LoVo (cell line): ENCODE measurements at regions not wholly inside any gene's neighbourhood (a gene's known extent, or its start where the extent isn't known, plus 50 kb on each side); places are given as distances from the start of the nearest gene placed in this dataset.
"Not testable (repeated sequence)": the region's sequence is repeated elsewhere in the genome, so short reads cannot be mapped to it uniquely, and the experiment has no call there.

Experiments
- DNase-seq: peaks from one replicate; pipeline ENCODE4 v3.0.0-alpha.2; 2016; ENCODE audit warnings: low spot score

DNA sequence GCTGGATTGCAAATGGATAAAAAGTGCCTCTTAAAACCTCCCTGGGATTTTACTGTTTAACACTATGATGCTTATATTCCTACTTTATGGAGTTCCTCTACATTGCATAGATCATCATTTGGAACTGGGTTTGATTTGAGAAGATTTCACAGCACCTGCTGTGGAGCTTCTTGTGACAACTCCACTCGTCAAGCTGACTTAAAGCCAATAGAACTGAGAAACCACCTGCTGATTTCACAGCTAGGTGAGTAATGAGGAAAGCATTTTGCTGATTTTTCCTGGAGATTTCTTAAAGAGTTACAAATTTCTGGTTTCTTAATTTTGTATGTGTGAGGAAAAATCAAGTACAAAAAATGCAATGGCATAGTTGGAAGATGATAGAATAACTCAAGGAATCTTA lies 739.1 kb upstream of the LRRTM1 start:
- DNase-seq, result no peak

DNA sequence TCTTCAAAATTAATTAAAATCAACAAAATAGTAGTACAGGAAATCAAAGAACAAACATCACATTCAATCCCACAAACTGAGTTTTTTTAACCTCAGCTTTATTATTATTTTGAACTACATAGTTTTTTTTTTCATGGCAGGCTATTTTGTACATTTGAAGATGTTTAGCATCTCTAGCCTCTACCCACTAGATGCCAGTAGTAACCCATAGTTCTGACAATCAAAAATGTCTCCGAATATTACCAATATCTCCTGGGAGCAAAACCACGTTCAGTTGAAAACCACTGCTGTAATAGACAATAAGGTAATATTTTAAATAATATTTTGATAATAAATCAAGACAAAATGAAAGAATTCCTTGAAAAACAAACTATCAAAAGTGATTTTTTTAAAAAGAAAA lies 702.6 kb upstream of the LRRTM1 start:
- no peak for DNase-seq

DNA sequence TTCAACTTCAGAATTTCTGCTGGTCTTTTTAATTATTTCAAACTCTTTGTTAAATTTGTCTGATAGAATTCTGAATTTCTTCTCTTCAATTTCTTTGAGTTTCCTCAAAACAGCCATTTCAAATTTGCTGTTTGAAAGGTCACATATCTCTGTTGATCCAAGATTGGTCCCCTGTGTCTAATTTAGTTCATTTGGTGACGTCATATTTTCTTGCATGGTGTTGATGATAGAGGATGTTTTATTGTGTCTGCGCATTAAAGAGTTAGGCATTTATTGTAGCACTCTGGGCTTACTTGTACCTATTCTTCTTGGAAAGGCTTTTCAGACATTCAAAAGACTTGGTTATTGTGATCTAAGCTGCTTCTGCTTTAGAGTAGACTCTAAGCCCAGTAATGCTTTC lies 698.4 kb upstream of the LRRTM1 start:
- no peak for DNase-seq

DNA sequence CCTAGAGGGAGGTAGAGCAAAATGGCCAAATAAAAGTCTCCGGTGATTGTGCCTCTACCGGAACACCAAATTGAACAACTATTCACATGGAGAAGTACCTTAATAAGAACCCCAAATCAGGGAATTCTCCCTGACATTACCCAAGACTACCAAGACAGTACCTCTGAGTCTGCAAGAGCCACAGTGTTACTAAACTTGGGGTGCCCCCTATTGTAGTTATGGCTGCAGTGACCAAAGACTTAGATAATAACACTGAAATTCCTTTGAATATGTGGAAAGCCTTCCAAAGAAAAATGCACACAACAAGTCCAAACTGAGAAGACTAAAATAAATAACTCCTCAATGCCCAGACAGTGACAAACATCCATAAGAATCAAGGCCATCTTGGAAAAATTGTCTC lies 682.9 kb upstream of the LRRTM1 start:
- DNase-seq, result no peak

DNA sequence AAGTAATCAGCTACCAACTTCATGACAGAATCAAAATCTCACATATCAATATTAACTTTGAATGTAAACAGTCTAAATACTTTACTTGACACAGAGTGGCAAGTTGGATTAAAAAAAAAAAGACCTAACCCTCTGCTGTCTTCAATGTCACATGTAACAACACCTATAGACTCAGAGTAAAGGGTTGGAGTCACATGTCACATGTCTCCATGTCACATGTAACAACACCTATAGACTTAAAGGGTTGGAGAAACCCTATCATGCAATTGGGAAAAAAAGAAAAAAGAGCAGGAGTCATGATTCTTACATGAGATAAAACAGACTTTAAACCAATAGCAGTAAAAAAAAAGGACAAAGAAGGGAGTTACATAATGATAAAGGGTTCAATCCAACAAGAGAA lies 665.3 kb upstream of the LRRTM1 start:
- DNase-seq, result no peak

DNA sequence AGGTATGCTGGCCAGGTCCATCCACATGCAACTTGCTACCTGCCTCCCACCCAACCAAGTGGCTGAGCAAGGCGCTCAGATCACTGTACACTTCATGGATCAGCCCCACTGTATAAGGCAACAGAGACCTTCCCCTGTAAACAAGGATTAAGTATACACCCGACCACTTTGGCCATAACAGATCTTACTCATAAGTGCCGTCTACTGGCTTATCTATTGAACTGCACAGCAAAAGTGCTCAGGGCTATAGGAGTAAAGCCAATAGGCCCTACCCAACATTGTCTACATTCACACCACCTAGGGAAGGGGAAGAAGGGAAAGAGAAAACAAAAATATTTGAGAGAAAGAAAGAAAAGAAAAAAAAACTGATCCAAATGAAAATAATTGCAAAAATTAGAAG lies 663.9 kb upstream of the LRRTM1 start:
- DNase-seq, result no peak

DNA sequence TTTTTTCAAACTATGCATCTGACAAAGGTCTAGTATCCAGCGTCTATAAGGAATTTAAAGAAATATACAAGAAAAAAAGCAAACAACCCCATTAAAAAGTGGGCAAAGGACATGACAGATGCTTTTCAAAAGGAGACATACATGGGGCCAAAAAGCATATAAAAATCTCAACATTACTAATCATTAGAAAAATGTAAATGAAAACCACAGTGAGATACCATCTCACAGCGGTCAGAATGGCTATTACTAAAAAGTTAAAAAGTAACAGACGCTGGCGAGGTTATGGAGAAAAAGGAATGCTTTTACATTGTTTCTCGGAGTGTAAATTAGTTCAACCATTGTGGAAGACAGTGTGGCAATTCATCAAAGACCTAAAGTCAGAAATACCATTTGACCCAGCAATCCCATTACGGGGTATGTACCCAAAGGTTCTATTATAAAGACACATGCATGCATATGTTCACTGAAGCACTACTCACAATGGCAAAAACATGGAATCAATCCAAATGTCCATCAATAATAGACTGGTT lies 643.1 kb upstream of the LRRTM1 start:
- DNase-seq, result no peak

DNA sequence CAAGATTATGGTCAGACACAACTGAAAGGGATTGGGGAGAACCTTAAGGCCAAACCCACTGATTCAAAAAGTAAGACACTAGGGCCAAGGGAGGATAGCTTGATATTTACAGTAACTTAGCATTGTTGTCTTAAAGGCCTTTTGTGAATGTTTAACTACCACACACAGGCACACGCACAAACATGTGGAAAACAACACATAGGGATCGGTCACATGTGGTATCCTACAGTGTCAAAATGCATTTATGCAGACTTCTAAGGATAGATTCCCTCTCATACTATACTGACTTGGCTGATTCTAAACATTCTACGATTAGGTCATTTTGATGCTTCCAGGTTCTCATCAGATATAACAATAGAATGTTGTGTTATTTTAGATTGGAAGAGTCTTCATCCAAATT lies 638.9 kb upstream of the LRRTM1 start:
- DNase-seq, result no peak

DNA sequence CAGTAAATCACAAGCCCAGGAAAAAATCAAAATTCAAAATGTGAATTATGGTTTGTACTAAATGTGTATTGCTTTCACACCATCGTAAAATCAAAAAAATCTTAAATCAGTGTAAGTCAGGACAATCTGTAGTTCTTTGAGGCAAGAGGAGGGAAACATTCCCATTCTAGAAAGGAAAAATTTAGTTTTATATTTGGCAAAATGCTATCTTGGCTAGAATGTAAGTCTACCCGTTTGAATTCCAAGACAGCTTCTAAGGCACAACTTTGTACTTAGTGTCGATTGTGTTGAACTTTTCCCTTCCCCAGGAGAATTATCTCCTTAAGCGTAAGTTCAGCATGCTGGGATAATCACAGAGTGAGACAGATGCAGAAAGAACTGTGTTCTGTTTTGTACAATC lies 638.2 kb upstream of the LRRTM1 start:
- no peak for DNase-seq

DNA sequence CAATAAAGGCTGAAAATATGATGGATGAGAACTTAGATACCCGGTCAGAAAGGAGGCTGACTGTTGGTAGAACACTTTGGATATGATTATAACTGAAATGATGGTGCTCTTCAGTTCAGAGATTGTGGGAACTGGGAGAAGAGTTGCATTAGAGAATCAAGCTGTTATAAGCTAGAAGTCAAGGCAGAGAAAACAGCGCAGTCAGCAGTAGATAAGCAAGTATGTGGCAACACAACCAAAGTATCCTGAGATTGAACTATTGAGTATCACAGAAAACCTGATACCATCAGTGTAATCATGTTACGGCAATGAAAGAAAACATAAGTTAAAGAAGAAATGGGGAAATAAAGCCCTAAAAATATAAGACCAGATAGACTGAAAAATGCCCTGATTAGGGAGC lies 633.9 kb upstream of the LRRTM1 start:
- DNase-seq, result no peak

DNA sequence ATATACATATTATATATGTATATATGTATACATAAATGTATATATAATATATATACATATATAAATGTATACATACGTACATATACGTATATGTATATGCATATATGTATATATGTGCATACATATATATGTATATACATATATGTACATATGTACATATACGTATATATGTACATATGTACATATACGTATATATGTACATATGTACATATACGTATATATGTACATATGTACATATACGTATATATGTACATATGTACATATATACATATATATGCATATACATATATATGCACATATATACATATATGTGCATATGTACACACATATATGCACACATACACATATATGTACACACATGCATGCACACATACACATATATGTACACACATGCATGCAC lies 627.3 kb upstream of the LRRTM1 start:
- DNase-seq, result not testable (repeated sequence)

DNA sequence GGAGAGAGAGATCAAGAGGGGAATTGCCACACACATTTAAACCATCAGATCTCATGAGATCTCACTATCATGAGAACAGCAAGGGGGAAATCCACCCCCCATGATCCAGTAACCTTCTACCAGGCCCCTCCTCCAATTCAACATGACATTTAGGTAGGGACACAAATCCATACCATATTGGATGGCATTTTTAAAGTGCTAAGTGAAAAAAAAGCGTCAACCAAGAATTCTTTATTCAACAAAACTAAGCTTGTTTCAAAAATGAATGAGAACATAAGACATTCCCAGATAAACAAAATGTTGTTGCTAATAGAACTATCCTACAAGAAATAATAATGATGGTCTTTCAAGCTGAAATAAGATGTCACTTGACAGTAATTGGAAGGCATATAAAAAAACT lies 626.2 kb upstream of the LRRTM1 start:
- DNase-seq, result no peak

DNA sequence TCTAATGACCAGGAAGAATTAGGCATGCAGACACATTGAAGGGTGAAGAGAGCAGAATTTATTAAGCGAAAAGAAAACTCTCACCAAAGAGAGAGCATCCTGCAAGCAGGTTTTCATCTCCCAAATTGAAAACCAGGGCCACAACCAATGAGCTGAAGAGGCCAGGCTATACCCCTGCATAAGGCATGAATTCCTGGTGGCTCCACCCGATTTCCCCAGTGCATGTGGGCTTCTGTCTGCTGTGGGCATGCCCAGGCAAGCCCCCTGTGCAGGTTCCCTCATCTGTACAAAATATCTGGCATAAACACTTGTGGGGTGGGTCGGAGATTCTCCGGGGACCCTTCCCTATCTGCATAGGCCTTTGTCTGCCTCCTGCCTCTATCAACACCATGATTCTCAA lies 621.6 kb upstream of the LRRTM1 start:
- no peak for DNase-seq

DNA sequence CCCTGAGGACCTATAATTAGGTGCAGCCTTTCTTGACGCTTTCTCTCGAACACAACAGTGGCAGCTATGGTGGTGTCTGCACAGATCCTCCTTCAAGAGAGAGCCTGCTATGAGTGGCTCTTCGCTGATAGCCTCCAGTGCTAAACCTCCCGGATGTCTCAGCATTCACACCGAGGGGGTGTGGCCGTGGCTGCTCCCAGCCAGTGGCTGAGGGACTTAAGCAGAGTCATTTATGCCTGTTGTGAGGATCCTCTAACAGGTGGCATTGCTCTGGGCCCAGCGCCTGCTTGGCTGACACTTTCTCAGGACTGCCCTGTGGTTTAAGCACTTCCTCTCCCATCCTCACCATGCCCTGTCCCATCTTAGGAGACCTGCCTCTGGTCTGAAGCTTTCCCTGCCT lies 592.0 kb upstream of the LRRTM1 start:
- DNase-seq, result no peak

DNA sequence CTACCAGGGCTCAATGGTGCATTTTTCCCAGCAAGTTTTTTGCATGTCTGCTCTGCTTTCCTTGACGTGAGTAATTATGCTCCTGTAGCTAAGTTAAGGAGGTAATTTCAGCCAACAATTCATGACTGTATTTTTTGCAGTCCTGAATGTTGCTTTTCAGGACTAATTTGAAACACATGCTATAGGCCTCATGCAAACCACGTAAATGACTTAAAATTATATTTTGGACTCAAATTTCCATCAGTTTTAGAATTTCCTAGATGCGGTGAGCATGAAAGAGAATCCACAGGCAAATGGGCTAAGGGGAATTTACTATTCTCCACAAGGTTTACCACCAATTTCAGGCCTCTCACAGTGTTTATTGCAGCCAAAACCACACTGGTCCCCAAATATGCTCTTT lies 589.9 kb upstream of the LRRTM1 start:
- no peak for DNase-seq

DNA sequence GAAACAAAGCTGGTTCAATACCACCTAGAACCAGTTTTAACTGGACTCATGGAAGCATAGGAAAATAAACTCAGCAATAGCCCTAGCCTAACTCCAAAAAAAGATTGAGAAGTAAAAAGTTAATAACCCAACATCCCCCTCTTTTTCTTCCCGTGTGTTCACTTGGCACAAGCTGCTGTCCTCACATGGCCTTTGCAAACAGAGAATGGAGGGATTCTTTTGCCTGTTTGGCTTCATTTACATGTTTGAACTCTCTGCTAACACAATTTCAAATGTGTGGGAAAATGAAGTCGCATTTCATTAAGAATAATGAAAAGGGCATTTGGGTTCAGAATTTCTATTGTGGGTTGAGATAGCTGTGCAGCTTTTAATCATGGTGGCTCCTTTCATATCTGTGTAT lies 589.2 kb upstream of the LRRTM1 start:
- no peak for DNase-seq

DNA sequence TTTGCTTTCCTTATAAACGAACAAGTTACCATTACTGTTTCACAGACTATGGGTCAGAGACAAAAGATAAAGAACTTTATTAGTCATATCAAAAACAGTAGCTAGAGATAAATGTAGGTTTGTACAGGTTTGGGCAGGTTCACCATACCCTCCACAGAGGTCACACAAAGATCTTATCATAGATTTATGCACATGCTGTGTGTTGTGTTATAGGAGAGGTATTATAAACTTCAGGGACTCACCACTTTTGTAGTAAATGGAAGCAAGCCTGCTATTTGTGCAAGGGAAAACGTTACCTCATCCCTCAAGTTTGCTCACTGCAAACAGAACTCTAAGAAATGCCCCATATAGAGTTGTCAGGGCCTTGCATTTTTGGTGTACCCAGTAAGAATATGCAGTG lies 584.5 kb upstream of the LRRTM1 start:
- peak; percentile 30 for DNase-seq

DNA sequence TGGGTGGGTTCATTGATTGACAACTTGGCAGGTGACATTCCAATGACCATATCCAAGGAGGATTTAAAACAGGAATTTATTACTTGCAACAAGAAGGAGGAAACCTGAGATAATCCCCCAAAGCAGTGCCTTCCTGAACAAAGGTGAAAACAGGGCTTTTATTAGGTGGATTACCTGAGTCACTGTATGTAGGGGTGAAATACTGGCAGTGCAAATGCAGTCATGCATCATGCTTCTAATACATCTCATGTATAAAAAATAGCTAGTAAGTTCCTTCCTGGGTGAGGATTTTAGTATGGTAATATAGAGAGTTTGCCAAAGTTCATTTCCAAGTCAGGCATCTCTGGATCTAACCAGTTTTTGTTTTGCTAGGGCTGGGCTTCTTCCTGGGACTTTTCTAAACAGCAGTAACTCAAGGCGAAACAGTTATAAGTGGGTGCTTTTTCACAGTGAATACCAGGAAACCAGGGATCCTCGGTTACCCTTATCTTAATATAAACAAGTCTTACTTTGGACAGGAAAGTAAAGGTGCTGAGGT lies 583.4 kb upstream of the LRRTM1 start:
- peak; percentile 78 for DNase-seq

DNA sequence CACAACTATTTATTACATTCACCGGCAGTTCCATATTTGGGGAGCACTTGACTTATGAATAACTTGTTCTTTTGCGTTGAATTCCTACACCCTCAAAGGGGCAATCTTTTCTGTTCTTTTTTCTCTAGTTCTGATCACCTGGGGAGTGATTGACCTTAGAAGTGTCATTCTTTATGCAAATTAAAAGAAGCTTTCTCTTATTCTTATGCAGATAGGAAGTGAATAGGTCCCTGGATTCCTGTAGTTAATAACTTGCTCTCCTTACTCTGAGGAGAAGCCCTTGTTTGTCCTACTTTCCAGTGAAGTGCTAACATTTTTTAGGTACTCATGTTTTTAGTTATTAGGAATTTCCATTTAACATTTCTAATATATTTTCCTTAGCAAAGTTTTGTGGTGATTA lies 569.8 kb upstream of the LRRTM1 start:
- no peak for DNase-seq

DNA sequence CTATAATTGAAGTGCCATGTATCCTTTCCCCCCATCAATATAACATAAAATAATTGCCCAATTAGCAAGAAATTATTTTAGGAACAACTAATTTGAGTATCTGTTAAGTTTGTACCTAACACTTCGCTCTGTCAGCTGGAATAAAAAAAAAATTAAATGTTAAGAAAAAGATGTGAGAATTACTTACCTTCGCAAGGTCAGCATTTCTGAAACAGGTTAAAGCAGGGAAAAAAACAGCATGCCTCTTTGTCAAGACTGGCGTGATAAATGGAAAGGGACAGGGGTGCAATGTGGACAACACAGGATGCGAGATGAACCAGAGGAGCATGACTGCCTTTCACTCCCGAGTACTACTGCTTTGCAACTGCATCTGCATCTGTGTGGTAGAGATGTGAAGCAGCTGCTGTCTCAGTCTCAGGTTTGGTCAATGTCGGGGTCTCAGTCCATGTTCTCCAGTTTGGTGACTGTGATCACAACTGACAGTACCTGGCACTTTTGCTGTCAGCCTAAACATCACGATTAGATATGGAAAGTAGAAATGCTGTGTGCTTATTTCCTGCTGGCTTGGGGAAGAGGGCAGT lies 565.4 kb upstream of the LRRTM1 start:
- no peak for DNase-seq

DNA sequence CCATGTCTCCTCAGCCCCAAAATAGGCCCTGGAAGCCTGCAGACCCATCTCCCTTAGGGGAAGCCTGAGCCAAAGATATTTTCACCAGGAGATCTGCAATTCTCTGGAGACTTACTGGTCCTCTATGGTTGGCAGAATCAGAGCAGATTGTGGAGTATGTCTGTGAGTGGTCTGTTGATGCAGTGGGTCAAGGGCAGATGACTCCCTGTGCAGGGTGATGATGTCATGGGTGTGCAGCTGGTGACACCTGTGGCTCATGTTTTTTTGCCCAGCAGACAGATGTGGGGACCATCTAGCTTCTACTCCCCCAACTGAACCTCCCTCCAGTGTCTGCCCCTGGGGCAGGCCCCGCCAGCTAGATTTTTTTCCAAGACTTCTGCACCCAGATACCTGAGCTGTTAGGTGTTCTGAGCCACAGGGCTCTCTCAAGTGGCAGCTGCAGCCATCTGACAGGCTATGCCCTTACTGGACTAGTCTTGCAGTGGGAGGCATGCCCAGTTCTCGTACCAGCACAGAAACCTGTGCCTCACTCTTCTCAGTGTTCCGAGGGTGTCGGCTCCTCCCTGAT lies 558.7 kb upstream of the LRRTM1 start:
- DNase-seq, result no peak

DNA sequence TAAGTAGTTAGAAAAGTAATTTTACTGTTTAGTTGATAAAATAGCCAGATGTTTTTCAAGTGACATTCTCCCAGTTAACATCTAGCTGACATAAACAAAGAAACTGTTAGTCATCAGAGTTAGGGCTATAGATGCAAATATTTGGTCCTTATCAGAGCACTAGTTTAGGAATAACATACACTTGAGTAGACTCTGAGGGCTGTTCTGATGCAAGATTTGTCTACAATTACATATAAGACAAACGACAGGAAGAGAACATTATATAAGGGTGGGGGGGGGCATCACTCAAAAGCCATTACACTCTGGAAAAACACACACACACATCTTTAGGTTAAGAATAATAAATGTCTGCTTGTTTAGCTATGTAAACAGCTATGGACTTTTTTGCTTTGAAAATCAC lies 554.4 kb upstream of the LRRTM1 start:
- DNase-seq, result peak; percentile 9

DNA sequence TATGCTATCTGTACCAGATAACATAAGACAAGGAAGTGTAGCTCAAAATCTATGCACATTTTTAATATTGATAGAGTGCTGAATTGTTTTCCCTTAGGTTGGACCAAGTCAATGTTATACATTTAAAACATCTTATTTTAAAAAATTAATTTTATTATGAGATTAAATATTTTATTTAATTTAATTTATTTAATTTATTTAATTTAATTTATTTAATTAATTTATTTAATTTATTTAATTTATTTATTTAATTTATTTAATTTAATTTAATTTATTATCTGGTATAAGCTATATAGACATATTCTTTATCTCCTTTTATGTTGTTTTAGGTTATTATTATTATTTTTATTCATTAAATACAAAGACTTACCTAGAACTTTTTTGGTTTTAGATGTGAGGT lies 551.7 kb upstream of the LRRTM1 start:
- DNase-seq, result no peak

DNA sequence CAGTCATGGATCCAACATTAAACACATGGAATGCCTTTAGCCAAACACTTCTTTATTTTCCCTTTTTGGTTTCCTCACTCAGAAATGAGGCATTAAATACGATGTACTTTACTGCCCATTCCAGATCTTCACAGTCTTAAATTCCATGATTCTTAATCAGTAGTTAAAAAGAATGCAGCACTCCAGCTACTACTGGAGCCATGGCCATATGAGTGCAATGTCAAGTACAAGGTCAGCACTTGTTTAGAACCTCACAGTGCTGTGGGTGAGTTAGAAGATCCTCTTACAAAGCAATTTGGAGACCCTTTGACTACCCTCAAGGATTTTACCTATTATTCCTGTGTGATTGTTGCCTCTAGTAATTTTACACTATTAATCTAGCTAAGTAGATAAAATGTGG lies 550.3 kb upstream of the LRRTM1 start:
- DNase-seq, result no peak
